ENCODE measurements at regions not wholly inside any gene's neighbourhood (a gene's known extent, or its start where the extent isn't known, plus 50 kb on each side); places are given as distances from the start of the nearest gene placed in this dataset.
"Not testable (repeated sequence)": the region's sequence is repeated elsewhere in the genome, so short reads cannot be mapped to it uniquely, and the experiment has no call there.

DNA sequence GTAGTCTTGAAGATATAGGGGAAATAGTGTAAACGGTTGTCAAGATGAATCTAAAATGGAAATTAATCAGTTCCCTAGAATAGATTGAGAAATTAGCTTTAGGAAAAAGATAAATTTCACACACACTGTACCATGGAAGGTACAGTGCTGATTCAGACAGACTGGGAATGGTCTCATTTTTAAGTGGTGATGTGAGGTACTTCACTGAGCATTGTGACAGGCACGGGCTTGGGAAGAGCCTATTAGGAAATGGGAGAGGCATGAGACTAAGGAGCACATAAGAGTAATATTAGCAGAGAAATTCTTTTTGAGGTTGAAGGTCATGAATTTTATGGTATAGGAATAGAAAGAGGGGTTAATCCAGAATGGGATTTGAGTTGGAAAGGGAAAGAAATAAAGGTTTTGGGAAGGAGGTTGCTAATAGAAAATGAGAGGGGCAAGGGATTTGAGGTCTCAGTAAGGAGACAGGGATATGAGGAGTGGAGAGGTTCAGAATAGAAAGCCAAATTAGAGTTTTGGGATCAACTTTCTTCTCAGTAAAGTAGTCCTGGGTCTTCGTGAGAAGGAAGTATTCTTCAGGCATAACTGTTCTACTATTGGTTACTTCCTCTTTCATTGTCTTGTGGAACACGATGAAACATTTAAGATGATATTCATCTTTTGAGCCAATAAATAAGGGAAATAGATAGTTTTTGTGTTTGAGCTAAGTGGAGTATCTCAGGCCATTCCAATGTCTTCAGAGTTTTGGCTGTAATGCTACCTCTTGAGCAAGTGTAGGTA is 115.0 kb upstream of the FBXO28 start:
- TF ChIP-seq CTCF (conservative IDR thresholded peaks at IDR 0.05; ENCODE audit: low read length); EZH2phosphoT487 (IDR thresholded peaks at IDR 0.05; ENCODE audit: borderline replicate concordance): not testable (repeated sequence)
